HCT116 (cell line): ENCODE measurements at regions not wholly inside any gene's neighbourhood (a gene's known extent, or its start where the extent isn't known, plus 50 kb on each side); places are given as distances from the start of the nearest gene placed in this dataset.

Experiments used
- ATAC-seq: fragments of 200-7000 bp; cut with Tn5 transposase; 2 replicates; pipeline ENCODE4 v1.9.1; 2020; ENCODE audit warnings: mild to moderate bottlenecking, moderate library complexity
- BruUV-seq: library from RNA; stranded (reverse); fragments of 400-500 nt; replicated peaks from 2 replicates; lab custom pipeline; 2021; lab: Mats Ljungman, UMichigan
- CTCF ChIA-PET: fragments of 300-600 bp; sonication (Branson Sonifier 250); formaldehyde crosslinking; loops from one replicate; lab custom pipeline; 2021; ENCODE audit warnings: antibody characterized with exemption; lab: Charles Lee
- POLR2A ChIA-PET: fragments of 300-600, 350-600 bp; sonication (Branson Sonifier 250); formaldehyde crosslinking; loops from one replicate; lab custom pipeline; 2021; ENCODE audit warnings: antibody characterized with exemption; lab: Charles Lee
- RAD21 ChIA-PET, 2 experiments: fragments of 300-600 bp; sonication (Branson Sonifier 250); formaldehyde crosslinking; loops; one replicate each; lab custom pipeline; 2023; ENCODE audit warnings: low total read pairs in 2 of 2; ENCODE audit not compliant: uncharacterized antibody in 2 of 2, unreplicated experiment in 2 of 2, low non-redundant PET in 1 of 2; lab: Charles Lee
- DNase-seq: peaks from one replicate; pipeline ENCODE4 v3.0.0-alpha.2; 2010; ENCODE audit warnings: low read depth, low spot score
- H2AFZ ChIP-seq: fragments of 200-600 bp; shearing (Covaris generic), sonication (generic); 2 replicates; pipeline ENCODE4 v1.6.1; 2017; ENCODE audit warnings: low read depth, mixed run types, mixed read lengths, antibody characterized with exemption, low read length; ENCODE audit not compliant: poor library complexity, severe bottlenecking
- H3K27ac ChIP-seq: 2 replicates; pipeline ENCODE4 v1.5.1; 2012; ENCODE audit warnings: low read depth, low read length
- H3K27me3 ChIP-seq: fragments of 200-600 bp; sonication (generic); 2 replicates; pipeline ENCODE4 v1.6.1; 2016; ENCODE audit warnings: mixed run types, low read length, mixed read lengths; ENCODE audit not compliant: insufficient read depth
- H3K36me3 ChIP-seq, 2 experiments: fragments of 200-500 bp in 1 of 2; fragments of 200-600 bp in 1 of 2; sonication (Bioruptor generic) in 1 of 2; sonication (generic) in 1 of 2; 2 replicates each; pipeline versions ENCODE4 v1.5.1 to v1.6.1; 2014 to 2016; ENCODE audit warnings: low read length in 2 of 2, inconsistent platforms in 1 of 2, mixed read lengths in 1 of 2, mixed run types in 1 of 2; ENCODE audit not compliant: insufficient read depth in 2 of 2, control insufficient read depth in 1 of 2
- H3K4me1 ChIP-seq, 2 experiments: fragments of 200-600 bp in 1 of 2; sonication (generic) in 1 of 2; 2 replicates each; pipeline versions ENCODE4 v1.5.1 to v1.6.1; 2012 to 2017; ENCODE audit warnings: low read length in 2 of 2, inconsistent platforms in 1 of 2, mild to moderate bottlenecking in 1 of 2, mixed read lengths in 1 of 2, mixed run types in 1 of 2, moderate library complexity in 1 of 2; ENCODE audit not compliant: insufficient read depth in 2 of 2, control insufficient read depth in 1 of 2
- H3K4me2 ChIP-seq: fragments of 200-600 bp; sonication (generic); 2 replicates; pipeline ENCODE4 v1.6.1; 2017; ENCODE audit warnings: mixed run types, low read length, mixed read lengths
- H3K4me3 ChIP-seq, 2 experiments: fragments of 200-600 bp in 1 of 2; sonication (generic) in 1 of 2; replicated peaks in 1 of 2; 2 replicates each; pipeline ENCODE4 v1.5.1; 2011 to 2016; ENCODE audit warnings: low read length in 2 of 2, control low read depth in 1 of 2, low read depth in 1 of 2, mild to moderate bottlenecking in 1 of 2, mixed read lengths in 1 of 2, mixed run types in 1 of 2
- H3K79me2 ChIP-seq: fragments of 200-600 bp; sonication (generic); 2 replicates; pipeline ENCODE4 v1.6.1; 2017; ENCODE audit warnings: mild to moderate bottlenecking, mixed run types, low read length, moderate library complexity, mixed read lengths; ENCODE audit not compliant: insufficient read depth
- H3K9ac ChIP-seq: fragments of 200-600 bp; sonication (generic); 2 replicates; pipeline ENCODE4 v1.6.1; 2016; ENCODE audit warnings: low read length, mixed read lengths
- H3K9me2 ChIP-seq: fragments of 200-600 bp; sonication (generic), shearing (Covaris generic); 2 replicates; pipeline ENCODE4 v1.6.1; 2017; ENCODE audit warnings: mixed run types, mild to moderate bottlenecking, moderate library complexity; ENCODE audit not compliant: insufficient read depth
- H3K9me3 ChIP-seq, 2 experiments: fragments of 200-500 bp in 1 of 2; fragments of 200-600 bp in 1 of 2; sonication (Bioruptor generic) in 1 of 2; sonication (generic) in 1 of 2; 2 replicates each; pipeline ENCODE4 v1.6.1; 2014 to 2017; ENCODE audit warnings: low read length in 2 of 2, mixed read lengths in 2 of 2, inconsistent platforms in 1 of 2, low read depth in 1 of 2, mild to moderate bottlenecking in 1 of 2, mixed run types in 1 of 2, moderate library complexity in 1 of 2; ENCODE audit not compliant: control insufficient read depth in 1 of 2, insufficient read depth in 1 of 2
- H4K20me1 ChIP-seq: fragments of 200-600 bp; sonication (generic), shearing (Covaris generic); 2 replicates; pipeline ENCODE4 v1.6.1; 2017; ENCODE audit warnings: mixed run types, mild to moderate bottlenecking, moderate library complexity; ENCODE audit not compliant: insufficient read depth
- CBX3 ChIP-seq: IDR thresholded peaks from 2 replicates; pipeline ENCODE4 v1.6.1; 2012; ENCODE audit warnings: low read depth
- CEBPB ChIP-seq: IDR thresholded peaks from 2 replicates; pipeline ENCODE4 v1.6.1; 2012; ENCODE audit warnings: low read depth
- CTCF ChIP-seq, 3 experiments: fragments of 200-600 bp in 1 of 3; sonication (generic) in 1 of 3; IDR thresholded peaks in 2 of 3; conservative IDR thresholded peaks in 1 of 3; 2 replicates each; pipeline ENCODE4 v1.5.1; 2012 to 2017; ENCODE audit warnings: low read depth in 2 of 3, low read length in 2 of 3, antibody characterized with exemption in 1 of 3, borderline replicate concordance in 1 of 3, control low read depth in 1 of 3, mild to moderate bottlenecking in 1 of 3, mixed read lengths in 1 of 3, mixed run types in 1 of 3, moderate library complexity in 1 of 3; ENCODE audit not compliant: insufficient read depth in 1 of 3
- ELF1 ChIP-seq: IDR thresholded peaks from 2 replicates; pipeline ENCODE4 v1.6.1; 2012; ENCODE audit warnings: low read depth, borderline replicate concordance
- EZH2 ChIP-seq: fragments of 200-600 bp; sonication (generic); IDR thresholded peaks from 2 replicates; pipeline ENCODE4 v1.6.1; 2017; ENCODE audit warnings: antibody characterized with exemption, mixed run types
- EZH2phosphoT487 ChIP-seq: fragments of 200-600 bp; IDR thresholded peaks from 2 replicates; pipeline ENCODE4 v1.6.1; 2018; ENCODE audit warnings: antibody characterized with exemption, borderline replicate concordance
- FOSL1 ChIP-seq: IDR thresholded peaks from 2 replicates; pipeline ENCODE4 v1.6.1; 2012; ENCODE audit warnings: low read depth
- JUND ChIP-seq: IDR thresholded peaks from 2 replicates; pipeline ENCODE4 v1.6.1; 2012
- POLR2A ChIP-seq: IDR thresholded peaks from 2 replicates; pipeline ENCODE4 v1.7.0; 2011; ENCODE audit warnings: borderline replicate concordance; ENCODE audit not compliant: insufficient read depth, insufficient read length; ENCODE audit errors: extremely low read depth
- POLR2AphosphoS5 ChIP-seq: IDR thresholded peaks from 2 replicates; pipeline ENCODE4 v1.6.1; 2011; ENCODE audit warnings: mild to moderate bottlenecking, low read depth, low read length, moderate library complexity
- RAD21 ChIP-seq: IDR thresholded peaks from 2 replicates; pipeline ENCODE4 v1.6.1; 2012; ENCODE audit warnings: low read depth, mild to moderate bottlenecking
- REST ChIP-seq: IDR thresholded peaks from 2 replicates; pipeline ENCODE4 v1.6.1; 2012; ENCODE audit warnings: low read depth
- SRF ChIP-seq: IDR thresholded peaks from 2 replicates; pipeline ENCODE4 v1.6.1; 2012; ENCODE audit warnings: low read depth
- ZBTB33 ChIP-seq: IDR thresholded peaks from 2 replicates; pipeline ENCODE4 v1.6.1; 2011; ENCODE audit warnings: mild to moderate bottlenecking, low read length, moderate library complexity; ENCODE audit not compliant: insufficient replicate concordance; ENCODE audit errors: extremely low read depth
- ZFX ChIP-seq: fragments of 450-650 bp; IDR thresholded peaks from 2 replicates; pipeline ENCODE4 v1.6.1; 2017
- ZNF274 ChIP-seq: fragments of 200-500 bp; sonication (Bioruptor generic); IDR thresholded peaks from 2 replicates; pipeline ENCODE4 v1.6.1; 2014; ENCODE audit warnings: mild to moderate bottlenecking, low read depth, low read length, inconsistent platforms
- intact Hi-C: fragments of 100-400 bp; cut with micrococcal nuclease; formaldehyde crosslinking; loops from 2 replicates; pipeline ENCODE4 v1.10.0; 2022
- TF ChIP-seq, protein P1 (sequence below): IDR thresholded peaks from 2 replicates; pipeline ENCODE4 v1.6.1; 2012
- TF ChIP-seq, protein P2 (sequence below): IDR thresholded peaks from 2 replicates; pipeline ENCODE4 v1.6.1; 2012

- CTCF ChIA-PET = no interaction called here
- Histone ChIP-seq H3K9ac (no peak overlapping the region), H3K9me2 (no peaks in the 10 kb centered on the region)
- RAD21 ChIA-PET = no interaction called here
- POLR2A ChIA-PET = no interaction called here
- DNase-seq = no peak
- TF ChIP-seq CTCF (IDR thresholded peaks at IDR 0.05 in 2 of 3, conservative IDR thresholded peaks at IDR 0.05 in 1 of 3; ENCODE audit: borderline replicate concordance in 1 of 3, insufficient read depth in 1 of 3, low read depth in 2 of 3, low read length in 2 of 3) = no peak
- no peak for TF ChIP-seq RAD21
- TF ChIP-seq ZFX = no peak
- TF ChIP-seq EZH2phosphoT487 = no peak
- no peak for TF ChIP-seq POLR2AphosphoS5
- TF ChIP-seq SRF = no peak
- TF ChIP-seq EZH2 = no peak
- no peak for TF ChIP-seq CEBPB
- TF ChIP-seq, protein P1, sequence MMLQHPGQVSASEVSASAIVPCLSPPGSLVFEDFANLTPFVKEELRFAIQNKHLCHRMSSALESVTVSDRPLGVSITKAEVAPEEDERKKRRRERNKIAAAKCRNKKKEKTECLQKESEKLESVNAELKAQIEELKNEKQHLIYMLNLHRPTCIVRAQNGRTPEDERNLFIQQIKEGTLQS = no peak
- TF ChIP-seq REST = no peak
- TF ChIP-seq FOSL1 = no peak
- TF ChIP-seq POLR2A = no peak
- TF ChIP-seq ZBTB33 = no peak
- TF ChIP-seq, protein P2, sequence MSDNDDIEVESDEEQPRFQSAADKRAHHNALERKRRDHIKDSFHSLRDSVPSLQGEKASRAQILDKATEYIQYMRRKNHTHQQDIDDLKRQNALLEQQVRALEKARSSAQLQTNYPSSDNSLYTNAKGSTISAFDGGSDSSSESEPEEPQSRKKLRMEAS = no peak
- no peak for TF ChIP-seq CBX3
- TF ChIP-seq JUND = no peak
- TF ChIP-seq ZNF274 = no peak
- no peak for TF ChIP-seq ELF1
- TF ChIP-seq, all 23 proteins: peak for 0
- H3K9me3 ChIP-seq = no peaks in the 10 kb centered on the region
- H2AFZ ChIP-seq = no peak overlapping the region
- ATAC-seq = no peak
- no peaks in the 10 kb centered on the region for H3K4me1 ChIP-seq
- no peaks in the 10 kb centered on the region for H3K36me3 ChIP-seq
- H3K4me3 ChIP-seq = no peak overlapping the region
- no peaks in the 10 kb centered on the region for H3K27me3 ChIP-seq
- no peaks in the 10 kb centered on the region for H4K20me1 ChIP-seq
- BruUV-seq = no TSS peak
- intact Hi-C loops = no loop called here
- no peak overlapping the region for H3K4me2 ChIP-seq
- H3K27ac ChIP-seq = no peak overlapping the region
- H3K79me2 ChIP-seq = no peaks in the 10 kb centered on the region
These were observed 204.3 kb upstream of the STAC start for GRCh38 chr3:36175916-36176461.
